DLD1 (cell line): ENCODE measurements at regions not wholly inside any gene's neighbourhood (a gene's known extent, or its start where the extent isn't known, plus 50 kb on each side); places are given as distances from the start of the nearest gene placed in this dataset.
"Not testable (repeated sequence)": the region's sequence is repeated elsewhere in the genome, so short reads cannot be mapped to it uniquely, and the experiment has no call there.

Experiments used
- in situ Hi-C: cut with HindIII; loops from 2 replicates; pipeline ENCODE4 v1.10.0; 2017; ENCODE audit warnings: low sequenced_read_pairs

DNA sequence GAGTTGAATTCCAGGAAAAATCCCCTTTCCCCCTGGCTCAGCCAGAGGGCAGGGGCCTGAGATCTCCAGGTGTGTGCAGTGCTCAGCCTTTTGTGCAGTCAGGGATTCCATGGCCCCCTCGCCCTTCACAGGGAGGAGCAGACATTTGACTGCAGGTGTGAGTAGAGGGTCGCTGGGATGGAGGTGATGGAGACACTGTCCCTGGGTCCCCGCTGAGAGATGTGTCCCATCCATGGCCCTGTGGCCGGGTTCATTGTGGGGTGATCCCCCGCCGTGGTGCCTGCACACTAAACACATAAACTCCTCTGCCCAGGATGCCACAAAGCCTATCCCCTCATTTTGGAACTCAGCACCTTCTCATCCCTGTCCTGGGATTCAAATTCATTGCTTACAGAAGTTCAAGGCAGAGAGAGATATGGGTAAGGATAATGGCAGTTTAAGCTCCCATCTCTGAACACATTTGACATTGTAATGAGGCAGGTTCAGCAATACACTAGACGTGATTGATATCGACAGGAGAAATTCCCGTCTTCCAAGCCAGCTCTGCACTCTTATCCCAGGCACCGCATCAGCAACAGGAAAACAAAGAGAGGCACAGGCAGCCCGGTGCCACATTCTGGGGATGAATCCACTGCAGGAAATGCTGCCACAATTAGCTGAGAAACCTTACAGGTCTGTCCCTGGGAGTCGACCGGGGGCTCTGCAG lies 55.3 kb upstream of the SFSWAP start:
- in situ Hi-C loops: not testable (repeated sequence)

GRCh38 chr12:131656796-131657195 lies 54.1 kb upstream of the SFSWAP start:
- in situ Hi-C loops: not testable (repeated sequence)

- in situ Hi-C loops: not testable (repeated sequence)
Observed at GRCh38 chr12:131658605-131659004, 52.3 kb upstream of the SFSWAP start.

DNA sequence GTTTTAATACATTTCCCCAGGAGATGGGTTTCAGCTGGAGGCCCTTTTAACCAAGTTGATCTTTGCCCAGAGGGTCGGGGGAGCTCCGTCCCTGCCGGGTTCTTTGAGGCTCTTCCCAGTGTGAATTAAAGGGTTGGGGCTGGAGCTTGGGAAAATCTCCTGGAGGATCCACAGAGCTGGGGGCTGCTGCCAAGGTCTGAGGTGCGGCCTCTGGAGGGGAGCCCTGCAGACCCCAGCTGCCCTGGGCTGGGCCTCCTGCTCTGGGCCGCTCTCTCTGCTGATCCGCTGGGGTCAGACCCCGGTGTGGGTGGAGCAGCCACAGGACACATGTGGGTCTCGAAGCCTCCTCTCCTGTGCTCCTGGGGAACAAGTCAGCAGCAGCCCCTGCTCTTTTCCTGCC lies 51.4 kb upstream of the SFSWAP start:
- in situ Hi-C loops: not testable (repeated sequence)

DNA sequence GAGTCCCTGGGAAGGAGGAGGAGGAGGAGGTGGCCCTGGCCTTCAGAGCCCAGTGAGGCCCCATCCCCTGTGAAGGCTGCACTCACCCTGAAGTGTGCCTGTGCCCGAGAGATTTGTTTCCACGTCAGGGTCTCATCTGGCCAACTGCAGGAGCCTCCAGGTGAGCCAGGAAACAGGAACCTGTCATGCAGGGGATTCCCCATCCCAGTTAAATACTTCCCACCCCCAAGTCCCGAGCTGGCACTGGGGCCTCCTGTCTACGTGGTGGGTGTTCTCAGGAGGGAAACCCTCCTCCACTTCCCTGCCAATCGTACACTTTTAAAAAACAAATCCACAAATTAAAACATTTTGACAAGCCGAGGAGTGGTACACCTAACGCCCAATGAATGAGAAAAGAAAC lies 50.9 kb upstream of the SFSWAP start:
- in situ Hi-C loops: not testable (repeated sequence)

DNA sequence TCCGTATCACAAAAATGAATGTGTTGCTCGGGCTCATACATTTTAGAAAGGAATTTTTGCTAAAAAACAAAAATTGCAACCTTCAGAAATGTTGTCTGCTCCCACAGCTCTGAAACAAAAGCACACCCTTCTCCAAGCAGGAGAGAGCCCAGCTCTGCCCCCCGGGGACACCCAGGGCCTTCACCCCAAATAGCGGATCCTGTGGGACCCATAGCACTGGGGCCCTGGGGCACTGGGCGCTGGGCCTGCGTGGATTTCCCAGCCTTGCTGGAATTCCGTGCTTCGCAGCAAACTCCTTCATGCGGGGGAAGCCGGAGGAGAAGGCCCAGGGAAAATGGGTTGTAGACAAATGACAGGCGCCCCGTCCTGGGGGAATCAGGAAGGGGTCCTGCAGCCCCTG lies 50.5 kb upstream of the SFSWAP start:
- in situ Hi-C loops: not testable (repeated sequence)
